SK-N-SH (cell line): ENCODE measurements at regions not wholly inside any gene's neighbourhood (a gene's known extent, or its start where the extent isn't known, plus 50 kb on each side); places are given as distances from the start of the nearest gene placed in this dataset.

Experiments
- EP300 ChIP-seq, 2 experiments: IDR thresholded peaks; 2 replicates each; pipeline versions ENCODE4 v1.4.0 to v1.6.1; 2012; ENCODE audit warnings: borderline replicate concordance in 1 of 2, low read depth in 1 of 2, low read length in 1 of 2
- JUND ChIP-seq: IDR thresholded peaks from 2 replicates; pipeline ENCODE4 v1.4.0; 2012
- MEF2A ChIP-seq: IDR thresholded peaks from 2 replicates; pipeline ENCODE4 v1.4.0; 2012; ENCODE audit warnings: low read depth, borderline replicate concordance
- NRF1 ChIP-seq: IDR thresholded peaks from 2 replicates; pipeline ENCODE4 v1.6.1; 2012; ENCODE audit warnings: low read depth, mild to moderate bottlenecking, low read length
- POLR2AphosphoS5 ChIP-seq: IDR thresholded peaks from 2 replicates; pipeline ENCODE4 v1.6.1; 2012; ENCODE audit warnings: low read depth, low read length
- RFX5 ChIP-seq: IDR thresholded peaks from 2 replicates; pipeline ENCODE4 v1.6.1; 2012; ENCODE audit warnings: mild to moderate bottlenecking, improper control_type of control experiment, low read length
- SIN3A ChIP-seq: IDR thresholded peaks from 2 replicates; pipeline ENCODE4 v1.6.1; 2012; ENCODE audit warnings: low read depth, mild to moderate bottlenecking, low read length, moderate library complexity, borderline replicate concordance
- TAF1 ChIP-seq: IDR thresholded peaks from 2 replicates; pipeline ENCODE4 v1.6.1; 2012; ENCODE audit warnings: low read depth, mild to moderate bottlenecking, low read length, moderate library complexity, borderline replicate concordance
- TEAD4 ChIP-seq: IDR thresholded peaks from 2 replicates; pipeline ENCODE4 v1.4.0; 2012; ENCODE audit warnings: mild to moderate bottlenecking, borderline replicate concordance; ENCODE audit not compliant: insufficient read depth
- TF ChIP-seq, protein P1 (sequence below): fragments of 200-600 bp; sonication (generic); IDR thresholded peaks from 2 replicates; pipeline ENCODE4 v1.6.1; 2017; ENCODE audit warnings: antibody characterized with exemption, mild to moderate bottlenecking, moderate library complexity
- TF ChIP-seq, protein P2 (sequence below): IDR thresholded peaks from 2 replicates; pipeline ENCODE4 v1.4.0; 2012; ENCODE audit warnings: low read depth
- TF ChIP-seq, protein P3 (sequence below): fragments of 150-350 bp; IDR thresholded peaks from 2 replicates; pipeline ENCODE4 v1.6.1; 2016; ENCODE audit warnings: mild to moderate bottlenecking, low read depth, low read length
- TF ChIP-seq, protein P4 (sequence below): IDR thresholded peaks from 2 replicates; pipeline ENCODE4 v1.6.1; 2012; ENCODE audit warnings: mild to moderate bottlenecking, low read depth, low read length, moderate library complexity

DNA sequence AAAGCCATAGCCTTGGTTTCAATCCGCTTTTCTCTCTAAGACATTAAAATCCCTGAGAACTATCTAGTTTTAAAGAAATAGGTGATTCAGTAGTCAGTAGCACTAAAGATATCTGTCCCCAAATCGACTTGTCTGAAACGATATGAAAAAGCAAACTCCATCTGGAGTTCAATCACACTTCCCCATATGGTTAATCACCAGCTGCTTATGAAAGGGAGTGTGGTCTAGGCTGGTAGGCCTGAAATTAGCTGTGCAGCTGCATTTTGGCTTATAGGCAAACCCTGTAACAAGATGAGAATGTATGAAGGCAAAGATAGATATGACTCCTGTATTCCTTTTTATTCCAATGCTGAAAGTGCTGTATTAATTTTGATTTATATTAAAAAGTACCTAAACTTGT is 65.9 kb downstream of the DMRTA1 start:
- TF ChIP-seq, protein P1, sequence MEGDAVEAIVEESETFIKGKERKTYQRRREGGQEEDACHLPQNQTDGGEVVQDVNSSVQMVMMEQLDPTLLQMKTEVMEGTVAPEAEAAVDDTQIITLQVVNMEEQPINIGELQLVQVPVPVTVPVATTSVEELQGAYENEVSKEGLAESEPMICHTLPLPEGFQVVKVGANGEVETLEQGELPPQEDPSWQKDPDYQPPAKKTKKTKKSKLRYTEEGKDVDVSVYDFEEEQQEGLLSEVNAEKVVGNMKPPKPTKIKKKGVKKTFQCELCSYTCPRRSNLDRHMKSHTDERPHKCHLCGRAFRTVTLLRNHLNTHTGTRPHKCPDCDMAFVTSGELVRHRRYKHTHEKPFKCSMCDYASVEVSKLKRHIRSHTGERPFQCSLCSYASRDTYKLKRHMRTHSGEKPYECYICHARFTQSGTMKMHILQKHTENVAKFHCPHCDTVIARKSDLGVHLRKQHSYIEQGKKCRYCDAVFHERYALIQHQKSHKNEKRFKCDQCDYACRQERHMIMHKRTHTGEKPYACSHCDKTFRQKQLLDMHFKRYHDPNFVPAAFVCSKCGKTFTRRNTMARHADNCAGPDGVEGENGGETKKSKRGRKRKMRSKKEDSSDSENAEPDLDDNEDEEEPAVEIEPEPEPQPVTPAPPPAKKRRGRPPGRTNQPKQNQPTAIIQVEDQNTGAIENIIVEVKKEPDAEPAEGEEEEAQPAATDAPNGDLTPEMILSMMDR = no peak
- TF ChIP-seq MEF2A (no peak), EP300 (IDR thresholded peaks at IDR 0.05; ENCODE audit: borderline replicate concordance in 1 of 2, low read depth in 1 of 2, low read length in 1 of 2) (no peak), TEAD4 (no peak), RFX5 (no peak), JUND (no peak), TAF1 (no peak), POLR2AphosphoS5 (no peak), SIN3A (no peak), NRF1 (no peak)
- TF ChIP-seq, protein P2, sequence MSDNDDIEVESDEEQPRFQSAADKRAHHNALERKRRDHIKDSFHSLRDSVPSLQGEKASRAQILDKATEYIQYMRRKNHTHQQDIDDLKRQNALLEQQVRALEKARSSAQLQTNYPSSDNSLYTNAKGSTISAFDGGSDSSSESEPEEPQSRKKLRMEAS = no peak
- TF ChIP-seq, protein P3, sequence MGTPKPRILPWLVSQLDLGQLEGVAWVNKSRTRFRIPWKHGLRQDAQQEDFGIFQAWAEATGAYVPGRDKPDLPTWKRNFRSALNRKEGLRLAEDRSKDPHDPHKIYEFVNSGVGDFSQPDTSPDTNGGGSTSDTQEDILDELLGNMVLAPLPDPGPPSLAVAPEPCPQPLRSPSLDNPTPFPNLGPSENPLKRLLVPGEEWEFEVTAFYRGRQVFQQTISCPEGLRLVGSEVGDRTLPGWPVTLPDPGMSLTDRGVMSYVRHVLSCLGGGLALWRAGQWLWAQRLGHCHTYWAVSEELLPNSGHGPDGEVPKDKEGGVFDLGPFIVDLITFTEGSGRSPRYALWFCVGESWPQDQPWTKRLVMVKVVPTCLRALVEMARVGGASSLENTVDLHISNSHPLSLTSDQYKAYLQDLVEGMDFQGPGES = no peak
- TF ChIP-seq, protein P4, sequence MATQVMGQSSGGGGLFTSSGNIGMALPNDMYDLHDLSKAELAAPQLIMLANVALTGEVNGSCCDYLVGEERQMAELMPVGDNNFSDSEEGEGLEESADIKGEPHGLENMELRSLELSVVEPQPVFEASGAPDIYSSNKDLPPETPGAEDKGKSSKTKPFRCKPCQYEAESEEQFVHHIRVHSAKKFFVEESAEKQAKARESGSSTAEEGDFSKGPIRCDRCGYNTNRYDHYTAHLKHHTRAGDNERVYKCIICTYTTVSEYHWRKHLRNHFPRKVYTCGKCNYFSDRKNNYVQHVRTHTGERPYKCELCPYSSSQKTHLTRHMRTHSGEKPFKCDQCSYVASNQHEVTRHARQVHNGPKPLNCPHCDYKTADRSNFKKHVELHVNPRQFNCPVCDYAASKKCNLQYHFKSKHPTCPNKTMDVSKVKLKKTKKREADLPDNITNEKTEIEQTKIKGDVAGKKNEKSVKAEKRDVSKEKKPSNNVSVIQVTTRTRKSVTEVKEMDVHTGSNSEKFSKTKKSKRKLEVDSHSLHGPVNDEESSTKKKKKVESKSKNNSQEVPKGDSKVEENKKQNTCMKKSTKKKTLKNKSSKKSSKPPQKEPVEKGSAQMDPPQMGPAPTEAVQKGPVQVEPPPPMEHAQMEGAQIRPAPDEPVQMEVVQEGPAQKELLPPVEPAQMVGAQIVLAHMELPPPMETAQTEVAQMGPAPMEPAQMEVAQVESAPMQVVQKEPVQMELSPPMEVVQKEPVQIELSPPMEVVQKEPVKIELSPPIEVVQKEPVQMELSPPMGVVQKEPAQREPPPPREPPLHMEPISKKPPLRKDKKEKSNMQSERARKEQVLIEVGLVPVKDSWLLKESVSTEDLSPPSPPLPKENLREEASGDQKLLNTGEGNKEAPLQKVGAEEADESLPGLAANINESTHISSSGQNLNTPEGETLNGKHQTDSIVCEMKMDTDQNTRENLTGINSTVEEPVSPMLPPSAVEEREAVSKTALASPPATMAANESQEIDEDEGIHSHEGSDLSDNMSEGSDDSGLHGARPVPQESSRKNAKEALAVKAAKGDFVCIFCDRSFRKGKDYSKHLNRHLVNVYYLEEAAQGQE = no peak
